Epithelial cell of proximal tubule (primary cell): ENCODE measurements at regions not wholly inside any gene's neighbourhood (a gene's known extent, or its start where the extent isn't known, plus 50 kb on each side); places are given as distances from the start of the nearest gene placed in this dataset.
A peak's percentile ranks its signal among the peaks of the same experiment; 100 is the strongest.

ENCODE experiments used
- DNase-seq: peaks from one replicate; pipeline ENCODE4 v3.0.0-alpha.2; 2011; ENCODE audit warnings: low read depth
- H3K4me3 ChIP-seq: 2 replicates; pipeline ENCODE4 v1.5.1; 2011; ENCODE audit warnings: low read depth, mild to moderate bottlenecking, low read length
- TF ChIP-seq, protein P1 (sequence below): conservative IDR thresholded peaks from 2 replicates; pipeline ENCODE4 v1.5.1; 2012; ENCODE audit warnings: low read depth, mild to moderate bottlenecking, low read length

DNA sequence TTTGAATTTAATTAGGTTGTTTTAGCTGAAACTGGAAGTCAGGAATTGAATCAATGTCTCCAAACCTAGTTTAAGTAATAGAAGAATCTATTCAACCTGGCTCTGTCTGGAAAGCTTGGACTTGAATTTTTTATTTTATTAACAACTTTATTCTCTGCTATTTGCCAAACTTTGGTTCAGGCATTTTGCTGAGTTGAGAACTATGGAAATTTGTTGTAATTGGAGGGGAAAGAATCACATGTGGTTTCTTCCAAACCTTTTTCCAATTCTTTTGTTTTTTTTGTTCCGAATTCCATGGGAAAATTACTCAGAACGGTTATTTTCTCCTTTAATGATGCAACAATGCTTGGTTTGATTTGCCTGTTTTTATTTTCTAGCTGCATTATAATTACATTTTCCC is 98.2 kb upstream of the RPS23 start:
- DNase-seq: no peak
- TF ChIP-seq, protein P1, sequence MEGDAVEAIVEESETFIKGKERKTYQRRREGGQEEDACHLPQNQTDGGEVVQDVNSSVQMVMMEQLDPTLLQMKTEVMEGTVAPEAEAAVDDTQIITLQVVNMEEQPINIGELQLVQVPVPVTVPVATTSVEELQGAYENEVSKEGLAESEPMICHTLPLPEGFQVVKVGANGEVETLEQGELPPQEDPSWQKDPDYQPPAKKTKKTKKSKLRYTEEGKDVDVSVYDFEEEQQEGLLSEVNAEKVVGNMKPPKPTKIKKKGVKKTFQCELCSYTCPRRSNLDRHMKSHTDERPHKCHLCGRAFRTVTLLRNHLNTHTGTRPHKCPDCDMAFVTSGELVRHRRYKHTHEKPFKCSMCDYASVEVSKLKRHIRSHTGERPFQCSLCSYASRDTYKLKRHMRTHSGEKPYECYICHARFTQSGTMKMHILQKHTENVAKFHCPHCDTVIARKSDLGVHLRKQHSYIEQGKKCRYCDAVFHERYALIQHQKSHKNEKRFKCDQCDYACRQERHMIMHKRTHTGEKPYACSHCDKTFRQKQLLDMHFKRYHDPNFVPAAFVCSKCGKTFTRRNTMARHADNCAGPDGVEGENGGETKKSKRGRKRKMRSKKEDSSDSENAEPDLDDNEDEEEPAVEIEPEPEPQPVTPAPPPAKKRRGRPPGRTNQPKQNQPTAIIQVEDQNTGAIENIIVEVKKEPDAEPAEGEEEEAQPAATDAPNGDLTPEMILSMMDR: no peak
- H3K4me3 ChIP-seq: no peak overlapping the region

DNA sequence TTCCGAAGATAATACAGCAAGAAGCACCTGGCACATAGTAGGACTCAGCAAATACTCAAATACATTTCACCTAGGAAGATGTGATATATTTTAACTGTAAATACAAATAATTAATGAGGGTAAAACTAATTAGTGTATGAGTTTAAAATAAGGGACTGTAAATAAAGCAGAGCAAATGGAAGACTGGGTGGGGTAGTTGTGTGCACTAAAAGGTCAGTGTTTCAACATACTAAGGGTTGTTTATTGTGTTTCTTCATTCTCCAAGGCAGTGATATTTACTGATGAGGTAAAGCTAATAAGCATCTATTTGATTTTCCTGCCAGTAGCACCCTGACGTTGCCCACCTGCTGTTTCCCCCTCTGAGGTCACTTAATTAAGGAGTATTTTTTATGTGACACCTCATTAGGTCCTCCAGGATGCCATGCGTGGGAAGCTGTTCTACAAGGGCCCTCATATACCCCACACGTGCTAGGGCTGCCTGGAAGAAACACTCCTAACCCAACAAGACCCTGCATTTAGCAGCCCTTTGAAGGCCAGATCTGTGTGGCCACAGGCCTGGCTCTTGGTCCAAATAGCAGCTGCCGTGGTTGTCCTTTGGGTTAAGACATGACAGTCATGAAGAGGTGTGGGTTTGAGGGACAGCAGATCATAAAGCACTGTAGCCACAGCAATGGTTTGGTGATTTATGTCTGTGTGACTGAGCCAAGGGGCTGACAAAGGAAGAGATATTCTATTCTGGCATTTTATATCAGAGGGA is 97.5 kb upstream of the RPS23 start:
- no peak for DNase-seq
- TF ChIP-seq, protein P1: no peak
- no peak overlapping the region for H3K4me3 ChIP-seq

DNA sequence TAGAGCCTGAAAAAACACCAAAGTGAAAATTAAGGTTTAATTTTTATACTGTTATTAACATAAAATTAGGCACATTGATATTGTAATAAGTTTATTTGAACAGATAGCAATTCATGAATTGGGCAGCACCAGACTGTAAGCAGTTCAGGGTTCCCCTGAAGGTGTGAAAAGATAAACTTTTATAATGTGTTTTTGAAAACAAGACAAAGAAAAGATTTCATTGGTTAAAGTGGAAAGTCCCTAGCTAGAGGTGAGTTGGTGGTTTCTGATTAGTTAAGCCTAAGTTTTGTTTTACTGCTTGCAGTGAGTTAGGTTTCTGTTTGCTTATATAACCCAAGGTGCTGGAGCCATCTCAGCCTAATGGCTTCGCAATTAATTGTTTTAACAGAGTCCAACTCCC is 96.5 kb upstream of the RPS23 start:
- TF ChIP-seq, protein P1: no peak
- DNase-seq: no peak

GRCh38 chr5:82367930-82368329 is 89.8 kb upstream of the RPS23 start:
- no peak overlapping the region for H3K4me3 ChIP-seq
- DNase-seq: no peak
- TF ChIP-seq, protein P1: no peak

More for the DNA sequence above, 96.5 kb upstream of the RPS23 start:
- H3K4me3 ChIP-seq: no peak overlapping the region

DNA sequence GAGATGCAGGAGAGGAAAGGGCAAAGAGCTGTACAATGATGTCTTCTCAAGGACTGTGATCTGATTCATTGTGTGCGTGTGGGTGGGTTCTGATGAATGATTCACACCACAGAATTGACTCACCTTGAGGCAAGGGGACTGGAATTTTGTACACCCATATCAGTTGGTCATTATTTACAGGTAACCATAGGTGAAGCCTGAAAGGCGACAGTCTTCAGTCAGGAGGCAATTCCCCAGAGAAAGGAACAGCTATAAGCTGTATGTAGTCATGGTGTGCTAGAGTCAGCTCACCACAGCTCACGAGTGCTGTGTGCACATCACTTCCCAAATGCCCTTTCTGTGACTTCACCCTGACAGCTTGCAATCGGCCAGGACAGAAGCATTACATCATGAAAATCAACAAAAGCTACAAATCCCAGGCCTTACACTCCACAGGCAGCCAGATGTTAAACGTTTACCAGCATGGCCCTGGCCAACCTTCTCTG is 87.6 kb upstream of the RPS23 start:
- TF ChIP-seq, protein P1: no peak
- no peak overlapping the region for H3K4me3 ChIP-seq
- peak; percentile 92 for DNase-seq

- TF ChIP-seq, protein P1: no peak
- DNase-seq: no peak
- no peak overlapping the region for H3K4me3 ChIP-seq
These were observed 86.9 kb upstream of the RPS23 start for GRCh38 chr5:82365026-82365425.

- TF ChIP-seq, protein P1: peak; percentile 76
- DNase-seq: peak; percentile 40
- no peak overlapping the region for H3K4me3 ChIP-seq
These were observed 86.3 kb upstream of the RPS23 start for GRCh38 chr5:82364497-82364896.
